ENCODE measurements at regions not wholly inside any gene's neighbourhood (a gene's known extent, or its start where the extent isn't known, plus 50 kb on each side); places are given as distances from the start of the nearest gene placed in this dataset.

GRCh38 chr5:164998590-164998989 lies 1493.2 kb downstream of the MAT2B start:
- no peak for ATAC-seq (ENCODE audit: low read depth in 2 of 2)
- Histone ChIP-seq H3K27ac (ENCODE audit: insufficient read depth, low read length, poor library complexity, severe bottlenecking) (no peak overlapping the region), H3K36me3 (ENCODE audit: control insufficient read depth, insufficient read depth, low read length) (no peaks in the 10 kb centered on the region), H3K4me1 (ENCODE audit: control insufficient read depth, insufficient read depth, low read length, poor library complexity, severe bottlenecking) (no peaks in the 10 kb centered on the region), H3K4me3 (ENCODE audit: low read depth, low read length) (no peak overlapping the region), H3K9me3 (ENCODE audit: control insufficient read depth in 2 of 2, low read length in 2 of 2) (no peaks in the 10 kb centered on the region), H3K27me3 (ENCODE audit: control insufficient read depth, insufficient read depth, low read length) (no peaks in the 10 kb centered on the region)
- Mint-ChIP-seq H3K27me3 (no peaks in the 10 kb centered on the region), H3K27ac (no peak overlapping the region), H3K4me3 (no peak overlapping the region), H3K36me3 (no peaks in the 10 kb centered on the region), H3K4me1 (no peaks in the 10 kb centered on the region), H3K9me3 (peaks cover 3 to 22% (median 6%) of the 10 kb centered on the region in 7 donors)
- no peak for DNase-seq

- Histone ChIP-seq H3K27me3 (ENCODE audit: control insufficient read depth, insufficient read depth, low read length) (no peaks in the 10 kb centered on the region), H3K9me3 (ENCODE audit: control insufficient read depth in 2 of 2, low read length in 2 of 2) (no peaks in the 10 kb centered on the region), H3K36me3 (ENCODE audit: control insufficient read depth, insufficient read depth, low read length) (no peaks in the 10 kb centered on the region), H3K4me3 (ENCODE audit: low read depth, low read length) (no peak overlapping the region), H3K4me1 (ENCODE audit: control insufficient read depth, insufficient read depth, low read length, poor library complexity, severe bottlenecking) (no peaks in the 10 kb centered on the region), H3K27ac (ENCODE audit: insufficient read depth, low read length, poor library complexity, severe bottlenecking) (no peak overlapping the region)
- no peaks in the 10 kb centered on the region for H3K27me3 Mint-ChIP-seq
- H3K4me3 Mint-ChIP-seq = no peak overlapping the region
- peaks cover 0 to 27% (median 4%) of the 10 kb centered on the region in 7 donors for H3K9me3 Mint-ChIP-seq
- ATAC-seq (ENCODE audit: low read depth in 2 of 2) = no peak
- no peaks in the 10 kb centered on the region for H3K36me3 Mint-ChIP-seq
- H3K4me1 Mint-ChIP-seq = no peaks in the 10 kb centered on the region
- no peak overlapping the region for H3K27ac Mint-ChIP-seq
- no peak for DNase-seq
These were observed 1495.2 kb downstream of the MAT2B start for GRCh38 chr5:165000479-165001190.

GRCh38 chr5:165003283-165003682 lies 1497.9 kb downstream of the MAT2B start:
- Mint-ChIP-seq H3K9me3 (peaks cover 2 to 18% (median 5%) of the 10 kb centered on the region in 7 donors), H3K36me3 (no peaks in the 10 kb centered on the region), H3K27ac (no peak overlapping the region), H3K4me1 (no peaks in the 10 kb centered on the region), H3K27me3 (no peaks in the 10 kb centered on the region), H3K4me3 (no peak overlapping the region)
- no peak overlapping the region for H3K27ac ChIP-seq (ENCODE audit: insufficient read depth, low read length, poor library complexity, severe bottlenecking)
- H3K4me3 ChIP-seq (ENCODE audit: low read depth, low read length) = no peak overlapping the region
- no peaks in the 10 kb centered on the region for H3K27me3 ChIP-seq (ENCODE audit: control insufficient read depth, insufficient read depth, low read length)
- no peaks in the 10 kb centered on the region for H3K4me1 ChIP-seq (ENCODE audit: control insufficient read depth, insufficient read depth, low read length, poor library complexity, severe bottlenecking)
- ATAC-seq (ENCODE audit: low read depth in 2 of 2) (no peak), DNase-seq (no peak)
- no peaks in the 10 kb centered on the region for H3K36me3 ChIP-seq (ENCODE audit: control insufficient read depth, insufficient read depth, low read length)
- no peaks in the 10 kb centered on the region for H3K9me3 ChIP-seq (ENCODE audit: control insufficient read depth in 2 of 2, low read length in 2 of 2)

GRCh38 chr5:165004175-165004574 lies 1498.8 kb downstream of the MAT2B start:
- no peak overlapping the region for H3K27ac ChIP-seq (ENCODE audit: insufficient read depth, low read length, poor library complexity, severe bottlenecking)
- Mint-ChIP-seq H3K9me3 (peaks cover 0 to 13% (median 5%) of the 10 kb centered on the region in 7 donors), H3K4me3 (no peak overlapping the region)

DNA sequence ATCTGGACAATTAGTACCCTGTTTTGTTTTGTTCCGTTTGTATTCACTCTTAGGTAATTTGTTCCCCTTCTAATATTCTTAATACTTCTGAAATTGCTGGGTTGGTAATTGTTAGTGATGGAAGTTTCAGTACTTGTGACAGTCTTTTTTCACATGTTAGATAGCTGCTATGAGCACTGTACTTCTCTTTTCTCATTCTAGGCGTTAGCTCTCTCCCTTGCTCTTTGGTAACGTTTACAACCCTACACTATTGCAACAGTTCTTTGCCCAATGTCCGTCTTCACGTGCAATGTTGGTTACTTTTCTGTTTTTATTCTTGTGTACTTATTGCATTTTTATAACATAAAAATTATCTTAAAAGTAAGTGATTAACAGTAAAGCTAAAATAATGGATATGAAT lies 1509.0 kb downstream of the MAT2B start:
- DNase-seq (no peak), ATAC-seq (ENCODE audit: low read depth in 2 of 2) (no peak)
- Mint-ChIP-seq H3K9me3 (peaks cover 0 to 19% (median 12%) of the 10 kb centered on the region in 7 donors), H3K27ac (no peak overlapping the region), H3K27me3 (no peaks in the 10 kb centered on the region), H3K4me3 (no peak overlapping the region), H3K36me3 (no peaks in the 10 kb centered on the region), H3K4me1 (no peaks in the 10 kb centered on the region)
- peaks cover 0 to 6% of the 10 kb centered on the region in 2 experiments for H3K9me3 ChIP-seq (ENCODE audit: control insufficient read depth in 2 of 2, low read length in 2 of 2)
- no peaks in the 10 kb centered on the region for H3K36me3 ChIP-seq (ENCODE audit: control insufficient read depth, insufficient read depth, low read length)
- H3K4me3 ChIP-seq (ENCODE audit: low read depth, low read length) = no peak overlapping the region
- no peaks in the 10 kb centered on the region for H3K27me3 ChIP-seq (ENCODE audit: control insufficient read depth, insufficient read depth, low read length)
- H3K27ac ChIP-seq (ENCODE audit: insufficient read depth, low read length, poor library complexity, severe bottlenecking) = no peak overlapping the region
- no peaks in the 10 kb centered on the region for H3K4me1 ChIP-seq (ENCODE audit: control insufficient read depth, insufficient read depth, low read length, poor library complexity, severe bottlenecking)

More at GRCh38 chr5:165004175-165004574, 1498.8 kb downstream of the MAT2B start:
- H3K36me3 Mint-ChIP-seq = no peaks in the 10 kb centered on the region
- no peaks in the 10 kb centered on the region for H3K27me3 ChIP-seq (ENCODE audit: control insufficient read depth, insufficient read depth, low read length)
- H3K4me1 ChIP-seq (ENCODE audit: control insufficient read depth, insufficient read depth, low read length, poor library complexity, severe bottlenecking) = no peaks in the 10 kb centered on the region
- no peaks in the 10 kb centered on the region for H3K4me1 Mint-ChIP-seq
- H3K27me3 Mint-ChIP-seq = no peaks in the 10 kb centered on the region
- no peaks in the 10 kb centered on the region for H3K36me3 ChIP-seq (ENCODE audit: control insufficient read depth, insufficient read depth, low read length)
- no peak overlapping the region for H3K27ac Mint-ChIP-seq
- no peak for DNase-seq
- H3K4me3 ChIP-seq (ENCODE audit: low read depth, low read length) = no peak overlapping the region
- H3K9me3 ChIP-seq (ENCODE audit: control insufficient read depth in 2 of 2, low read length in 2 of 2) = no peaks in the 10 kb centered on the region
- no peak for ATAC-seq (ENCODE audit: low read depth in 2 of 2)

DNA sequence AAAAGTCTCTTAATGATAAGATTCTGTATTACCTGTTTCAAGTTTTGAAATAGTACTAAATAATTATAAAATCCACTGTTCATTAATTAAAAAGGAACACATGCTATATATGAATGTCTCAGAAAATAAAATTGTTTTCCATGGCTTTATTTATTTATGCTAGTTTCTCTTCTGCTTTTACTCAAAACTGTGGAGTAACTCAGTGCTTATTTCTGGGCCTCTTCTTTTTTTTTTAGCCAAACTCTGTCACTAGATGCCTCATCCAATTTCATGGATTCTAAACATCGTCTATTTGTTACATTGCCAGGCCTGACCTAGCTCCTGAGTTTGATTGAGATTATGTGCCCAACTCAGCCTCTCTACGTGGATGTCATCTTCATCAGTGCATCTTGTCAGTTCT lies 1509.7 kb downstream of the MAT2B start:
- H3K4me1 Mint-ChIP-seq = no peaks in the 10 kb centered on the region
- ATAC-seq (ENCODE audit: low read depth in 2 of 2) (no peak), DNase-seq (no peak)
- no peaks in the 10 kb centered on the region for H3K27me3 Mint-ChIP-seq
- H3K36me3 Mint-ChIP-seq = no peaks in the 10 kb centered on the region
- no peaks in the 10 kb centered on the region for H3K4me1 ChIP-seq (ENCODE audit: control insufficient read depth, insufficient read depth, low read length, poor library complexity, severe bottlenecking)
- no peak overlapping the region for H3K4me3 ChIP-seq (ENCODE audit: low read depth, low read length)
- no peak overlapping the region for H3K4me3 Mint-ChIP-seq
- peaks cover 0 to 19% (median 12%) of the 10 kb centered on the region in 7 donors for H3K9me3 Mint-ChIP-seq
- H3K9me3 ChIP-seq (ENCODE audit: control insufficient read depth in 2 of 2, low read length in 2 of 2) = peaks cover 0 to 6% of the 10 kb centered on the region in 2 experiments
- no peak overlapping the region for H3K27ac ChIP-seq (ENCODE audit: insufficient read depth, low read length, poor library complexity, severe bottlenecking)
- H3K27ac Mint-ChIP-seq = no peak overlapping the region
- no peaks in the 10 kb centered on the region for H3K27me3 ChIP-seq (ENCODE audit: control insufficient read depth, insufficient read depth, low read length)
- H3K36me3 ChIP-seq (ENCODE audit: control insufficient read depth, insufficient read depth, low read length) = no peaks in the 10 kb centered on the region

GRCh38 chr5:165015547-165015946 lies 1510.1 kb downstream of the MAT2B start:
- ATAC-seq (ENCODE audit: low read depth in 2 of 2) = no peak
- Histone ChIP-seq H3K4me3 (ENCODE audit: low read depth, low read length) (no peak overlapping the region), H3K4me1 (ENCODE audit: control insufficient read depth, insufficient read depth, low read length, poor library complexity, severe bottlenecking) (no peaks in the 10 kb centered on the region), H3K9me3 (ENCODE audit: control insufficient read depth in 2 of 2, low read length in 2 of 2) (peaks cover 0 to 6% of the 10 kb centered on the region in 2 experiments), H3K27me3 (ENCODE audit: control insufficient read depth, insufficient read depth, low read length) (no peaks in the 10 kb centered on the region), H3K27ac (ENCODE audit: insufficient read depth, low read length, poor library complexity, severe bottlenecking) (no peak overlapping the region), H3K36me3 (ENCODE audit: control insufficient read depth, insufficient read depth, low read length) (no peaks in the 10 kb centered on the region)
- Mint-ChIP-seq H3K27me3 (no peaks in the 10 kb centered on the region), H3K4me1 (no peaks in the 10 kb centered on the region), H3K9me3 (peaks cover 0 to 19% (median 13%) of the 10 kb centered on the region in 7 donors), H3K36me3 (no peaks in the 10 kb centered on the region), H3K4me3 (no peak overlapping the region), H3K27ac (no peak overlapping the region)
- DNase-seq = no peak

DNA sequence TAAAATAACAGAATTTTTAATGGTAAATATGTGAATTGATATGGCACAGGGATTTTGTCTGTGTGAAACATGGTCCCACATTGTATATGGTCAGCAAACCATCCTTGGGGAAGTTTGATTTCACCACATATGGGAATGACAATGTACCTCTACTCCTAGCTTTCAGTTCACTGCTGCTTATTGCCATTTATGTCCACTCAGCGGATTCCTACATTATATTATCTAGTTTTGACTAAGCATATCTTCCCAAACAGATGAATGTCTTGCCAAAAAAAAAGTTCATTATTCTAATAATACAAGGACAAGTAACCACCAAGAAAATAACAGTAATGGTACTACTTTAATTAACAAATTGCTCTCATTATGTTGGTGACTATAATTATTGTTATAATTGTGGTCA lies 1521.6 kb downstream of the MAT2B start:
- Histone ChIP-seq H3K27me3 (ENCODE audit: control insufficient read depth, insufficient read depth, low read length) (no peaks in the 10 kb centered on the region), H3K36me3 (ENCODE audit: control insufficient read depth, insufficient read depth, low read length) (no peaks in the 10 kb centered on the region), H3K4me3 (ENCODE audit: low read depth, low read length) (no peak overlapping the region), H3K4me1 (ENCODE audit: control insufficient read depth, insufficient read depth, low read length, poor library complexity, severe bottlenecking) (no peaks in the 10 kb centered on the region), H3K27ac (ENCODE audit: insufficient read depth, low read length, poor library complexity, severe bottlenecking) (no peak overlapping the region), H3K9me3 (ENCODE audit: control insufficient read depth in 2 of 2, low read length in 2 of 2) (no peaks in the 10 kb centered on the region)
- Mint-ChIP-seq H3K36me3 (no peaks in the 10 kb centered on the region), H3K9me3 (peaks cover 0 to 12% (median 6%) of the 10 kb centered on the region in 7 donors), H3K4me3 (no peak overlapping the region), H3K27ac (no peak overlapping the region), H3K27me3 (no peaks in the 10 kb centered on the region), H3K4me1 (no peaks in the 10 kb centered on the region)
- DNase-seq = no peak
- ATAC-seq (ENCODE audit: low read depth in 2 of 2) = no peak
